Fibroblast of lung (primary cell): ENCODE measurements at regions not wholly inside any gene's neighbourhood (a gene's known extent, or its start where the extent isn't known, plus 50 kb on each side); places are given as distances from the start of the nearest gene placed in this dataset.

ENCODE experiments used
- DNase-seq, 2 donors: peaks; one replicate each; pipeline versions ENCODE4 v3.0.0 to v3.0.0-alpha.2; 2010; ENCODE audit warnings: low read depth in 2 of 2
- H2AFZ ChIP-seq: 2 replicates; pipeline ENCODE4 v1.5.1; 2012; ENCODE audit warnings: low read length, control low read depth, inconsistent platforms
- H3K27ac ChIP-seq: 2 replicates; pipeline ENCODE4 v1.5.1; 2011; ENCODE audit warnings: low read length, control low read depth; ENCODE audit not compliant: insufficient read depth
- H3K27me3 ChIP-seq: 2 replicates; pipeline ENCODE4 v1.5.1; 2011; ENCODE audit warnings: mild to moderate bottlenecking, low read length; ENCODE audit not compliant: control insufficient read depth, insufficient read depth
- H3K36me3 ChIP-seq: 2 replicates; pipeline ENCODE4 v1.5.1; 2011; ENCODE audit warnings: low read length; ENCODE audit not compliant: control insufficient read depth, insufficient read depth
- H3K4me1 ChIP-seq: 2 replicates; pipeline ENCODE4 v1.5.1; 2011; ENCODE audit warnings: low read length; ENCODE audit not compliant: control insufficient read depth, insufficient read depth; ENCODE audit errors: extremely low read depth
- H3K4me2 ChIP-seq: 2 replicates; pipeline ENCODE4 v1.5.1; 2011; ENCODE audit warnings: low read length, control low read depth; ENCODE audit not compliant: insufficient read depth; ENCODE audit errors: extremely low read depth
- H3K4me3 ChIP-seq, 4 experiments: fragments of 200-600 bp in 1 of 4; sonication (generic) in 1 of 4; replicated peaks in 1 of 4; 2 replicates each; pipeline ENCODE4 v1.5.1; 2011 to 2016; ENCODE audit warnings: low read length in 4 of 4, low read depth in 3 of 4, mild to moderate bottlenecking in 3 of 4, control low read depth in 2 of 4, inconsistent platforms in 1 of 4, mixed read lengths in 1 of 4; ENCODE audit not compliant: insufficient read depth in 1 of 4; ENCODE audit errors: control extremely low read depth in 1 of 4
- H3K79me2 ChIP-seq: 2 replicates; pipeline ENCODE4 v1.5.1; 2012; ENCODE audit warnings: mild to moderate bottlenecking, low read length, inconsistent platforms; ENCODE audit not compliant: control insufficient read depth, insufficient read depth
- H3K9ac ChIP-seq: 2 replicates; pipeline ENCODE4 v1.5.1; 2011; ENCODE audit warnings: mild to moderate bottlenecking, low read length, control low read depth; ENCODE audit not compliant: insufficient read depth
- H3K9me3 ChIP-seq: 2 replicates; pipeline ENCODE4 v1.5.1; 2012; ENCODE audit warnings: low read depth, low read length; ENCODE audit not compliant: control insufficient read depth, insufficient read depth
- H4K20me1 ChIP-seq: 2 replicates; pipeline ENCODE4 v1.5.1; 2011; ENCODE audit warnings: low read length; ENCODE audit not compliant: control insufficient read depth, insufficient read depth; ENCODE audit errors: extremely low read depth
- EZH2 ChIP-seq: IDR thresholded peaks from 2 replicates; pipeline ENCODE4 v1.5.1; 2012; ENCODE audit warnings: low read length, control low read depth, mild to moderate bottlenecking; ENCODE audit errors: missing control alignments
- TF ChIP-seq, protein P1 (sequence below), 2 donors: IDR thresholded peaks in 1 of 2; conservative IDR thresholded peaks in 1 of 2; 1 replicate in 1 of 2; 2 replicates in 1 of 2; pipeline ENCODE4 v1.5.1; 2011 to 2012; ENCODE audit warnings: low read length in 2 of 2, control low read depth in 1 of 2, inconsistent platforms in 1 of 2, low read depth in 1 of 2, mild to moderate bottlenecking in 1 of 2

DNA sequence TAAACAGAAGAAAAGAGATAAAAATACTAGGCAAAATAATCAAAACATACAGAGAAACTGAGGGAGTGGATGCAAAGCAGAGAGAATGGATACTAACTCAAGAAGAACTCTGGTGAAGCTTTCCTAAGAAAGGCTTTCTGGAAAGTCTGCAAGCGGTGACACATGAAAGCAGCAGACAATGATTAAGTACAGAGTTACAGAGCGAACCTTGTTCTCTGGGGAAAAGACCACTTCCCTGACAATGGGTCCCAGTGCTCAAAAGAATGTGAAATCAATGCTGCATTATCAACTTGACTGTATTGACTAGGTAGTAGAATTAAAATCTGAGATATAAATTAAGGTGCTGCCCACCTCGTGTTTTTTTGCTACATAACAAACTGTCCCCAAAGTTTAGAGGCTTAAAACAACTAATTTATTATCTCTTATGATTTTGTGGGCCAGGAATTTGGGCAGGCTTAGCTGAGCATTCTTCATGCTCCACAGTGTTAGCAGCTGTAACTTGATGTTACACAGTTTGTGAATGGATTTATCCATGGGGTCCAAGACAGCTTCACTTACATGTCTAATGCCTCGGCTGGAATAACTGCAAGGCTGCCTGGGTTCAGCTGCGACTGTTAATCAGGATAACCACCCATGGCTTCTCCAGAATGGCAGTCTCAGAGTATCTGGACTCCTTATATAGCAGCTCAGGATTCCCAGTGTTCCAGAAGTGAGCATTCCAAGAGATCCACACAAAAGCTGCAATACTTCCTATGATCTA lies 106.9 kb upstream of the INPP4B start:
- H3K36me3 ChIP-seq, result no peaks in the 10 kb centered on the region
- no peaks in the 10 kb centered on the region for H3K79me2 ChIP-seq
- no peaks in the 10 kb centered on the region for H3K4me1 ChIP-seq
- no peak overlapping the region for H3K4me3 ChIP-seq
- no peak overlapping the region for H3K9ac ChIP-seq
- no peaks in the 10 kb centered on the region for H3K9me3 ChIP-seq
- no peak overlapping the region for H3K27ac ChIP-seq
- DNase-seq, result no peak
- TF ChIP-seq, protein P1, sequence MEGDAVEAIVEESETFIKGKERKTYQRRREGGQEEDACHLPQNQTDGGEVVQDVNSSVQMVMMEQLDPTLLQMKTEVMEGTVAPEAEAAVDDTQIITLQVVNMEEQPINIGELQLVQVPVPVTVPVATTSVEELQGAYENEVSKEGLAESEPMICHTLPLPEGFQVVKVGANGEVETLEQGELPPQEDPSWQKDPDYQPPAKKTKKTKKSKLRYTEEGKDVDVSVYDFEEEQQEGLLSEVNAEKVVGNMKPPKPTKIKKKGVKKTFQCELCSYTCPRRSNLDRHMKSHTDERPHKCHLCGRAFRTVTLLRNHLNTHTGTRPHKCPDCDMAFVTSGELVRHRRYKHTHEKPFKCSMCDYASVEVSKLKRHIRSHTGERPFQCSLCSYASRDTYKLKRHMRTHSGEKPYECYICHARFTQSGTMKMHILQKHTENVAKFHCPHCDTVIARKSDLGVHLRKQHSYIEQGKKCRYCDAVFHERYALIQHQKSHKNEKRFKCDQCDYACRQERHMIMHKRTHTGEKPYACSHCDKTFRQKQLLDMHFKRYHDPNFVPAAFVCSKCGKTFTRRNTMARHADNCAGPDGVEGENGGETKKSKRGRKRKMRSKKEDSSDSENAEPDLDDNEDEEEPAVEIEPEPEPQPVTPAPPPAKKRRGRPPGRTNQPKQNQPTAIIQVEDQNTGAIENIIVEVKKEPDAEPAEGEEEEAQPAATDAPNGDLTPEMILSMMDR (conservative IDR thresholded peaks at IDR 0.05 in 1 of 2, IDR thresholded peaks at IDR 0.05 in 1 of 2; ENCODE audit: low read depth in 1 of 2, low read length in 2 of 2), result no peak
- no peak for TF ChIP-seq EZH2
- H4K20me1 ChIP-seq, result no peaks in the 10 kb centered on the region
- H3K4me2 ChIP-seq, result no peak overlapping the region
- no peaks in the 10 kb centered on the region for H3K27me3 ChIP-seq
- H2AFZ ChIP-seq, result no peak overlapping the region

DNA sequence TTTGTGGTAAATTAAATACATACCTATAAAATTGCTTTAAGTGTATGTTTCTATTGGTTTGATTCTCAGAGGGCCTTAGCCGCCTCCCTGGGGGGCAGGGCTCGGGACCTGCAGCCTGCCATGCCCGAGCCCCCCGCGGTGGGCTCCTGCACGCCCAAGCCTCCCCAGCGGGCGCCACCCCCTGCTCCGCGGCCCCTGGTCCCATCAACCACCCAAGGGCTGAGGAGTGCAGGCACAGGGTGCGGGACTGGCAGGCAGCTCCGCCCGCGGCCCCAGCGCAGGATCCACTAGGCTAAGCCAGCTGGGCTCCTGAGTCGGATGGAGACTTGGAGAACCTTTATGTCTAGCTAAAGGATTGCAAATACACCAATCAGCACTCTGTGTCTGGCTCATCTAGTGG lies 108.3 kb upstream of the INPP4B start:
- DNase-seq, result no peak
- Histone ChIP-seq H3K27ac (no peak overlapping the region), H3K4me3 (no peak overlapping the region)

DNA sequence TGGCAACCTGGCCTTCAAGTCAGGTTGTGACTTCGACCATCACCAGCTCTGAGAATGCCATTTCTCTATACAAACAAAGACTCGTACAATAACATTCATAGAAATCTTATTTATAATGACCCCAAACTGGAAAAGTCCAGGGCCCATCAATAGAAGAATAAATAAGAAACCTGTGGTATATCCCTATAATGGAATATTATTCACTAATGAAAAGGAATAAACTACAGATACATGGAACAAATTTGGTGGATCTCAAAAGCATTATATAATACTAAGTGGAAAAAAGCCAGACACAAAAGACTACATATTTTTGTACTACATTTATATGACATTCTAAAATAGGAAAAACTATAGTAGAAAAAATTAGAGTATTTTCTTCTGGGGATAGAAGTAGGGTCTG lies 109.4 kb upstream of the INPP4B start:
- H3K9me3 ChIP-seq, result no peaks in the 10 kb centered on the region
- H3K79me2 ChIP-seq, result no peaks in the 10 kb centered on the region
- no peak overlapping the region for H3K27ac ChIP-seq
- no peak overlapping the region for H3K4me2 ChIP-seq
- no peaks in the 10 kb centered on the region for H4K20me1 ChIP-seq
- TF ChIP-seq, protein P1 (conservative IDR thresholded peaks at IDR 0.05 in 1 of 2, IDR thresholded peaks at IDR 0.05 in 1 of 2; ENCODE audit: low read depth in 1 of 2, low read length in 2 of 2), result no peak
- no peak for TF ChIP-seq EZH2
- DNase-seq, result no peak
- H3K9ac ChIP-seq, result no peak overlapping the region
- H3K36me3 ChIP-seq, result no peaks in the 10 kb centered on the region
- no peaks in the 10 kb centered on the region for H3K4me1 ChIP-seq
- H3K4me3 ChIP-seq, result no peak overlapping the region
- no peak overlapping the region for H2AFZ ChIP-seq
- no peaks in the 10 kb centered on the region for H3K27me3 ChIP-seq

More for the DNA sequence above, 108.3 kb upstream of the INPP4B start:
- no peak overlapping the region for H2AFZ ChIP-seq
- TF ChIP-seq, protein P1 (conservative IDR thresholded peaks at IDR 0.05 in 1 of 2, IDR thresholded peaks at IDR 0.05 in 1 of 2; ENCODE audit: low read depth in 1 of 2, low read length in 2 of 2), result no peak
- no peak for TF ChIP-seq EZH2
- no peaks in the 10 kb centered on the region for H3K36me3 ChIP-seq
- H3K9ac ChIP-seq, result no peak overlapping the region
- H3K9me3 ChIP-seq, result no peaks in the 10 kb centered on the region
- no peaks in the 10 kb centered on the region for H3K27me3 ChIP-seq
- H3K4me1 ChIP-seq, result no peaks in the 10 kb centered on the region
- H4K20me1 ChIP-seq, result no peaks in the 10 kb centered on the region
- no peak overlapping the region for H3K4me2 ChIP-seq
- H3K79me2 ChIP-seq, result no peaks in the 10 kb centered on the region
